Osteocyte (in vitro differentiated cells): ENCODE measurements at regions not wholly inside any gene's neighbourhood (a gene's known extent, or its start where the extent isn't known, plus 50 kb on each side); places are given as distances from the start of the nearest gene placed in this dataset.
"Not testable (repeated sequence)": the region's sequence is repeated elsewhere in the genome, so short reads cannot be mapped to it uniquely, and the experiment has no call there.

Experiments used
- DNase-seq: peaks from one replicate; pipeline ENCODE4 v3.0.0; 2021; ENCODE audit warnings: mixed read lengths; ENCODE audit not compliant: unreplicated experiment; ENCODE audit errors: extremely low spot score
- H3K27ac Mint-ChIP-seq: one replicate; pipeline ENCODE4 v1.8.0; 2021; ENCODE audit warnings: mild to moderate bottlenecking, mixed read lengths; ENCODE audit not compliant: unreplicated experiment
- H3K27me3 Mint-ChIP-seq: one replicate; pipeline ENCODE4 v1.8.0; 2021; ENCODE audit warnings: mixed read lengths; ENCODE audit not compliant: unreplicated experiment
- H3K36me3 Mint-ChIP-seq: one replicate; pipeline ENCODE4 v1.8.0; 2021; ENCODE audit warnings: mixed read lengths; ENCODE audit not compliant: unreplicated experiment
- H3K4me1 Mint-ChIP-seq: one replicate; pipeline ENCODE4 v1.8.0; 2021; ENCODE audit warnings: mixed read lengths; ENCODE audit not compliant: unreplicated experiment
- H3K4me3 Mint-ChIP-seq: one replicate; pipeline ENCODE4 v1.8.0; 2021; ENCODE audit warnings: mild to moderate bottlenecking, moderate library complexity, mixed read lengths; ENCODE audit not compliant: unreplicated experiment
- H3K9me3 Mint-ChIP-seq: one replicate; pipeline ENCODE4 v1.8.0; 2021; ENCODE audit warnings: mixed read lengths; ENCODE audit not compliant: unreplicated experiment
- TF ChIP-seq, protein P1 (sequence below): fragments of 200-600 bp; sonication (generic); IDR thresholded peaks from 2 replicates; pipeline ENCODE4 v1.5.0; 2021; ENCODE audit warnings: antibody characterized with exemption, mild to moderate bottlenecking, moderate library complexity

DNA sequence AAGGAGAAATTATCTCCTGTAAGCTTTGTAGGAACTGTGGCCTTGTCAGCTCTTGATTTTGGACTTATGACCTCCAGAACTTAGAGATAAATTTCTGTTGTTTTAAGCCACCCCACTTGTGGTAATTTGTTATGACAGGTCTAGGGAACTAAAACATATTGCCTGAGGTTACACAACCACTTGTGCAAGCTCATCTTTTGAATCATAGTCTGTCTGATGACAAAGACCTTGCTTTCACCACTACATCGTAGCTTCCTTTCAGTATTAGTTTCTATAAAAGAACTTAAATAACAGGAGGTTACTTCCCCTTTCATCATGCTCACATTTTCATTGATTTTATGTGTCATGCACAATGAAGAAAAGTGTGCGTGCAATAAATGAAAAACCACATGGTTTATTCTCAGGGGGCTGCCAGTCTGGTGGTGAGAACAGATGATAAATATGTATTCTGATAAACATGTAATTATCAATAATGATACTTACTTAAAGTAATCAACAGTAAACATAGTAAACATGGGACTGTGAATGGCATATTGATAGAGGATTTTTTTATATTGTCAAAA lies 690.0 kb upstream of the HS3ST1 start:
- no peaks in the 10 kb centered on the region for H3K36me3 Mint-ChIP-seq
- TF ChIP-seq, protein P1, sequence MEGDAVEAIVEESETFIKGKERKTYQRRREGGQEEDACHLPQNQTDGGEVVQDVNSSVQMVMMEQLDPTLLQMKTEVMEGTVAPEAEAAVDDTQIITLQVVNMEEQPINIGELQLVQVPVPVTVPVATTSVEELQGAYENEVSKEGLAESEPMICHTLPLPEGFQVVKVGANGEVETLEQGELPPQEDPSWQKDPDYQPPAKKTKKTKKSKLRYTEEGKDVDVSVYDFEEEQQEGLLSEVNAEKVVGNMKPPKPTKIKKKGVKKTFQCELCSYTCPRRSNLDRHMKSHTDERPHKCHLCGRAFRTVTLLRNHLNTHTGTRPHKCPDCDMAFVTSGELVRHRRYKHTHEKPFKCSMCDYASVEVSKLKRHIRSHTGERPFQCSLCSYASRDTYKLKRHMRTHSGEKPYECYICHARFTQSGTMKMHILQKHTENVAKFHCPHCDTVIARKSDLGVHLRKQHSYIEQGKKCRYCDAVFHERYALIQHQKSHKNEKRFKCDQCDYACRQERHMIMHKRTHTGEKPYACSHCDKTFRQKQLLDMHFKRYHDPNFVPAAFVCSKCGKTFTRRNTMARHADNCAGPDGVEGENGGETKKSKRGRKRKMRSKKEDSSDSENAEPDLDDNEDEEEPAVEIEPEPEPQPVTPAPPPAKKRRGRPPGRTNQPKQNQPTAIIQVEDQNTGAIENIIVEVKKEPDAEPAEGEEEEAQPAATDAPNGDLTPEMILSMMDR: no peak
- DNase-seq: no peak
- H3K4me3 Mint-ChIP-seq: no peak overlapping the region
- H3K9me3 Mint-ChIP-seq: peaks cover 51% of the 10 kb centered on the region
- no peaks in the 10 kb centered on the region for H3K4me1 Mint-ChIP-seq
- no peaks in the 10 kb centered on the region for H3K27me3 Mint-ChIP-seq
- H3K27ac Mint-ChIP-seq: no peak overlapping the region

DNA sequence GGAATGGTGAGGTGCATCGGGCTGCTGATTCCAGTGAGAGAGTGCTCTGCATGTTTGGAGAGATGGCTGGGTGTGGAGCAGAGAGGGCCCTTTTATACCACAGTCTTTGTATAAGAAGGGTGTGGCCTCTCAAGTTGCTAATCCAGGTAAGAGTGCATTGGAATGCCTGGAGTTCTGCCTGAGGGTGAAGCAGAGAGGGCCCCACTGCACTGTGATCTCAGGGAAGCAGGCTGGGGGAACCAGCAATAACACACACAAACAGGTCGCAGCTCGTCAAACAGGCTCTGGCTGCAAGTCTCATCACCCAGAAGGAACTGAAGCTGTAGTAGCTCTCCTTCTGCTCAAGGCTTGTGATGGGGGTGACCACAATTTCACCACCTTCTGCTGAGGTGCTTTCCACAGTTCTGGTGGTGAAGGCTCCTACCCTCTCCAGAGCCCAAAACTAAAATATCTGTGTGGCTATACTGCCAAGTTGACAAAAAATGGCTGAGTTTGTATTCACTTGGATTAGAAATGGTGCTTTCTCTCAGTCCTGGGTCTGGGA lies 687.4 kb upstream of the HS3ST1 start:
- H3K4me1 Mint-ChIP-seq: no peaks in the 10 kb centered on the region
- H3K27ac Mint-ChIP-seq: no peak overlapping the region
- no peak for DNase-seq
- H3K9me3 Mint-ChIP-seq: peaks cover 67% of the 10 kb centered on the region
- no peaks in the 10 kb centered on the region for H3K36me3 Mint-ChIP-seq
- no peak overlapping the region for H3K4me3 Mint-ChIP-seq
- H3K27me3 Mint-ChIP-seq: no peaks in the 10 kb centered on the region
- TF ChIP-seq, protein P1: no peak

DNA sequence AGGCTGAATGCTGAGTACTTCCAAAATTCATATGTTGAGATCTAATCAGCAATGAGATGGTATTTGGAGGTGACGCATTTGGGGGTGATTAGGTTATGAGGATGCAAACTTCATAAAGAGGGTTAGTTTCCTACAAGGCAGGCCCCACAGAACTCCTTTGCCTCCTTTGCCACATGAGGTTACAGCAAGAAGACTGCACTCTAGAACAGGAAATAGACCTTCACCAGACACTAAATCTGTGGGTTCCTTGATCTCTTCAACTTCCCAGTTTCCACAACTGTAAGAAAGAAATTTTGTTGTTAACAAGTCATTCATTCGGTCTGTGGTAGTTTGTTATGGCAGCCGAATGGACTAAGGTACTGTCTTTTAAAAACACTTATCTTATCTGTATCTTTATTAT lies 681.9 kb upstream of the HS3ST1 start:
- Mint-ChIP-seq H3K27me3 (no peaks in the 10 kb centered on the region), H3K4me3 (no peak overlapping the region), H3K27ac (no peak overlapping the region), H3K36me3 (no peaks in the 10 kb centered on the region), H3K9me3 (peaks cover 50% of the 10 kb centered on the region), H3K4me1 (no peaks in the 10 kb centered on the region)
- TF ChIP-seq, protein P1: no peak
- DNase-seq: no peak

DNA sequence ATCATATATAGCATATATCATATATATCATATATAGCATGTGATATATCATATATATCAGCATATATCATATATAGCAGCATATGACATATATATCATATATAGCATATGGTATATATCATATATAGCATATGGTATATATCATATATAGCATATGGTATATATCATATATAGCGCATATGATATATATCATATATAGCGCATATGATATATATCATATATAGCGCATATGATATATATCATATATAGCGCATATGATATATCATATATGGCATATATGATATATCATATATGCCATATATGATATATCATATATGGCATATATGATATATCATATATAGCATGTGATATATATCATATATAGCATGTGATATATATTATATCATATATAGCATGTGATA lies 680.4 kb upstream of the HS3ST1 start:
- H3K36me3 Mint-ChIP-seq, H3K4me3 Mint-ChIP-seq, H3K27ac Mint-ChIP-seq, H3K4me1 Mint-ChIP-seq, H3K27me3 Mint-ChIP-seq, DNase-seq: not testable (repeated sequence)
- H3K9me3 Mint-ChIP-seq: peaks cover 38% of the 10 kb centered on the region

GRCh38 chr4:12105519-12105918 lies 676.8 kb upstream of the HS3ST1 start:
- H3K27me3 Mint-ChIP-seq: no peaks in the 10 kb centered on the region
- peaks cover 21% of the 10 kb centered on the region for H3K9me3 Mint-ChIP-seq
- no peak for DNase-seq
- TF ChIP-seq, protein P1: no peak
- H3K4me3 Mint-ChIP-seq: no peak overlapping the region
- no peaks in the 10 kb centered on the region for H3K4me1 Mint-ChIP-seq
- H3K36me3 Mint-ChIP-seq: no peaks in the 10 kb centered on the region
- no peak overlapping the region for H3K27ac Mint-ChIP-seq

DNA sequence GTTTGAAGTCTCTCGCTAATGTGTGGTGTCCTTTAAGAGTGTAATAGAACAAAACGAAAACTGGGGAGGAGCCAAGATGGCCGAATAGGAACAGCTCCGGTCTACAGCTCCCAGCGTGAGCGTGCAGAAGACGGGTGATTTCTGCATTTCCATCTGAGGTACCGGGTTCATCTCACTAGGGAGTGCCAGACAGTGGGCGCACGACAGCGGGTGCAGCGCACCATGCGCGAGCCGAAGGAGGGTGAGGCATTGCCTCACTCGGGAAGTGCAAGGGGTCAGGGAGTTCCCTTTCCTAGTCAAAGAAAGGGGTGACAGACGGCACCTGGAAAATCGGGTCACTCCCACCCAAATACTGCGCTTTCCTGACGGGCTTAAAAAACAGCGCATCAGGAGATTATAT lies 661.2 kb upstream of the HS3ST1 start:
- H3K9me3 Mint-ChIP-seq: peaks cover 56% of the 10 kb centered on the region
- H3K4me1 Mint-ChIP-seq, H3K27me3 Mint-ChIP-seq, DNase-seq, H3K36me3 Mint-ChIP-seq, H3K27ac Mint-ChIP-seq, H3K4me3 Mint-ChIP-seq: not testable (repeated sequence)
